Neural progenitor cell (in vitro differentiated cells): ENCODE measurements at regions not wholly inside any gene's neighbourhood (a gene's known extent, or its start where the extent isn't known, plus 50 kb on each side); places are given as distances from the start of the nearest gene placed in this dataset.

ENCODE experiments used
- DNase-seq: peaks from one replicate; pipeline ENCODE4 v3.0.0-alpha.2; 2016; ENCODE audit warnings: low spot score
- H2AFZ ChIP-seq: fragments of 200-600 bp; sonication (generic); replicated peaks from 2 replicates; pipeline ENCODE4 v1.6.1; 2016; ENCODE audit warnings: antibody characterized with exemption
- H3F3A ChIP-seq: fragments of 200-600 bp; sonication (generic); 2 replicates; pipeline ENCODE4 v1.6.1; 2016; ENCODE audit warnings: antibody characterized with exemption, low read depth
- H3K27ac ChIP-seq: fragments of 200-600 bp; sonication (generic); 2 replicates; pipeline ENCODE4 v1.5.1; 2016; ENCODE audit warnings: mild to moderate bottlenecking
- H3K27me3 ChIP-seq: fragments of 200-600 bp; sonication (generic); 2 replicates; pipeline ENCODE4 v1.6.1; 2016; ENCODE audit warnings: mild to moderate bottlenecking, moderate library complexity
- H3K36me3 ChIP-seq: fragments of 200-600 bp; sonication (generic); 2 replicates; pipeline ENCODE4 v1.5.1; 2016
- H3K4me1 ChIP-seq: fragments of 200-600 bp; sonication (generic); 2 replicates; pipeline ENCODE4 v1.6.1; 2016; ENCODE audit warnings: mixed run types
- H3K4me2 ChIP-seq: fragments of 200-600 bp; sonication (generic); 2 replicates; pipeline ENCODE4 v1.6.1; 2016
- H3K4me3 ChIP-seq: fragments of 200-600 bp; sonication (generic); 2 replicates; pipeline ENCODE4 v1.5.1; 2016
- H3K79me2 ChIP-seq: fragments of 200-600 bp; sonication (generic); 2 replicates; pipeline ENCODE4 v1.6.1; 2016; ENCODE audit warnings: low read depth
- H3K9ac ChIP-seq: fragments of 200-600 bp; sonication (generic); 2 replicates; pipeline ENCODE4 v1.6.1; 2016
- H3K9me3 ChIP-seq: fragments of 200-600 bp; sonication (generic); 2 replicates; pipeline ENCODE4 v1.5.1; 2016; ENCODE audit warnings: low read depth
- H4K20me1 ChIP-seq: fragments of 200-600 bp; sonication (generic); 2 replicates; pipeline ENCODE4 v1.6.1; 2016; ENCODE audit warnings: low read depth
- H3K27ac Mint-ChIP-seq: 3 replicates; pipeline ENCODE4 v1.8.0; 2021; ENCODE audit warnings: mixed read lengths
- H3K27me3 Mint-ChIP-seq: 2 replicates; pipeline ENCODE4 v1.8.0; 2022; ENCODE audit warnings: low read depth, mild to moderate bottlenecking, inconsistent platforms, moderate library complexity, mixed read lengths; ENCODE audit not compliant: insufficient read depth
- H3K36me3 Mint-ChIP-seq: 3 replicates; pipeline ENCODE4 v1.8.0; 2021; ENCODE audit warnings: mixed read lengths
- H3K4me1 Mint-ChIP-seq: 3 replicates; pipeline ENCODE4 v1.8.0; 2021; ENCODE audit warnings: mixed read lengths
- H3K4me3 Mint-ChIP-seq: 3 replicates; pipeline ENCODE4 v1.8.0; 2021; ENCODE audit warnings: mild to moderate bottlenecking, moderate library complexity, mixed read lengths
- H3K9me3 Mint-ChIP-seq: 3 replicates; pipeline ENCODE4 v1.8.0; 2020; ENCODE audit warnings: mixed read lengths
- EZH2 ChIP-seq: fragments of 200-600 bp; sonication (generic); IDR thresholded peaks from 2 replicates; pipeline ENCODE4 v1.6.1; 2017; ENCODE audit warnings: antibody characterized with exemption, mild to moderate bottlenecking, moderate library complexity
- EZH2phosphoT487 ChIP-seq: fragments of 200-600 bp; sonication (generic); IDR thresholded peaks from 2 replicates; pipeline ENCODE4 v1.6.1; 2017; ENCODE audit warnings: antibody characterized with exemption
- TF ChIP-seq, protein P1 (sequence below): fragments of 200-600 bp; sonication (generic); IDR thresholded peaks from 2 replicates; pipeline ENCODE4 v1.5.1; 2017; ENCODE audit warnings: antibody characterized with exemption, mild to moderate bottlenecking

DNA sequence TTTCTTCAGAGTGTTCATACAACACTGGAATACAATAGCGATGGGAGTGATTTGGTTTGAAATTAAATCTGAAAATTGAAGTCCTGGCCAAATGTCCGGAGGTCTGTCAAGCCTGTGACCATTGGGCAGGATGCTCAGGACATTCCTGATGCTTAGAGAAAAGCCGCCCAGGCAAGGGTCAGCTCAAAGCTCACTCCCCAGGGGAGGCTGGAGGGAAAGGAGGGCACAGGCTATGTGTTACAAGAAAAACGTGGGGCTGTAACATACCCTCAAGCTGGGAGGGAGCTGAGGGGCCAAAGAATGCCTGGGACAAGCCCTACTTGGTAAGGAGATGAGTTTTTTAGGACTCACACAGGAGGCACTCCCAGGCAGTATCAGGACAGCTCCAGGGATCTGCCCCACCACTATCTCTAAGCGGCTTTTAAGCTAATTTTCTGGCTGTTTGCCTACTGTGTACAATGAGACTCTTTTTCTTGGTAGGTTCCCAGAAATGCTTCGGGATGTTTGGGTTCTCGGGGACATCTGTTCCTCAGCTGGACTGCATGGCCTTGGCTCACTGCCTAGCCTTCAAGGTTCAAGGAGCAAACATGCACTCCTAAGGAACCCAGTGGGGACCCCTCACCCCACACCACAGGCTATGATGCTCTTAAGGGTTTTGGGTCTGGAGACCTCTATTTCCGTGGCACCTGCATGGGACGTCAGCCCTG is 500.1 kb downstream of the BRD1 start:
- H3K9me3 ChIP-seq, result no peaks in the 10 kb centered on the region
- no peak overlapping the region for H3K4me3 Mint-ChIP-seq
- H3K27ac ChIP-seq, result no peak overlapping the region
- H3F3A ChIP-seq, result no peaks in the 10 kb centered on the region
- no peaks in the 10 kb centered on the region for H3K4me1 Mint-ChIP-seq
- no peak for DNase-seq
- no peak overlapping the region for H3K4me2 ChIP-seq
- no peaks in the 10 kb centered on the region for H3K4me1 ChIP-seq
- H4K20me1 ChIP-seq, result no peaks in the 10 kb centered on the region
- no peak overlapping the region for H2AFZ ChIP-seq
- no peak overlapping the region for H3K9ac ChIP-seq
- TF ChIP-seq EZH2phosphoT487 (no peak), EZH2 (no peak)
- TF ChIP-seq, protein P1, sequence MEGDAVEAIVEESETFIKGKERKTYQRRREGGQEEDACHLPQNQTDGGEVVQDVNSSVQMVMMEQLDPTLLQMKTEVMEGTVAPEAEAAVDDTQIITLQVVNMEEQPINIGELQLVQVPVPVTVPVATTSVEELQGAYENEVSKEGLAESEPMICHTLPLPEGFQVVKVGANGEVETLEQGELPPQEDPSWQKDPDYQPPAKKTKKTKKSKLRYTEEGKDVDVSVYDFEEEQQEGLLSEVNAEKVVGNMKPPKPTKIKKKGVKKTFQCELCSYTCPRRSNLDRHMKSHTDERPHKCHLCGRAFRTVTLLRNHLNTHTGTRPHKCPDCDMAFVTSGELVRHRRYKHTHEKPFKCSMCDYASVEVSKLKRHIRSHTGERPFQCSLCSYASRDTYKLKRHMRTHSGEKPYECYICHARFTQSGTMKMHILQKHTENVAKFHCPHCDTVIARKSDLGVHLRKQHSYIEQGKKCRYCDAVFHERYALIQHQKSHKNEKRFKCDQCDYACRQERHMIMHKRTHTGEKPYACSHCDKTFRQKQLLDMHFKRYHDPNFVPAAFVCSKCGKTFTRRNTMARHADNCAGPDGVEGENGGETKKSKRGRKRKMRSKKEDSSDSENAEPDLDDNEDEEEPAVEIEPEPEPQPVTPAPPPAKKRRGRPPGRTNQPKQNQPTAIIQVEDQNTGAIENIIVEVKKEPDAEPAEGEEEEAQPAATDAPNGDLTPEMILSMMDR, result no peak
- H3K27ac Mint-ChIP-seq, result no peak overlapping the region
- H3K9me3 Mint-ChIP-seq, result peaks cover 19% of the 10 kb centered on the region
- H3K36me3 ChIP-seq, result no peaks in the 10 kb centered on the region
- no peak overlapping the region for H3K4me3 ChIP-seq
- no peaks in the 10 kb centered on the region for H3K79me2 ChIP-seq
- H3K27me3 ChIP-seq, result no peaks in the 10 kb centered on the region
- no peaks in the 10 kb centered on the region for H3K36me3 Mint-ChIP-seq
- peaks cover 10% of the 10 kb centered on the region for H3K27me3 Mint-ChIP-seq

DNA sequence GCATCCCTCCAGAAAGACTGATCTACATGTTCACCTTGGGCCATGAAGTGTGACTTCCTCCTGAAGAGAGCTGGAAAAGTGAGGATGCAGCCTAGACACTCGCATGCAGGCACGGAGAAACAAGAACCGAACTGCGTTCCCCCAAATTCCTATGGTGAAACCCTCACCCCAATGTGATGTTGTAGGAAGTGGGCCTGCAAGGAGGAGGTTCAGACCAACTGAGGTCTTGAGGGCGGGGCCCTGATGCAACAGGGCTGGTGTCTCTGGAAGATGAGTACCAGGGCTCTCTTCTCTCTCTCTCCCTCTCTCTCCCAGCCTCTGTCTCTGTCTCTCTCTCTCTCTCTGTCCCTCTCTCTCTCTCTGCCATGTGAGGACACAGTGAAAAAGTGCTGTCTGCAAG is 501.1 kb downstream of the BRD1 start:
- Histone ChIP-seq H3K36me3 (no peaks in the 10 kb centered on the region), H3K79me2 (no peaks in the 10 kb centered on the region), H3K4me1 (no peaks in the 10 kb centered on the region), H3K9ac (no peak overlapping the region), H2AFZ (no peak overlapping the region), H3K4me2 (no peak overlapping the region), H3K4me3 (no peak overlapping the region), H4K20me1 (no peaks in the 10 kb centered on the region), H3K27ac (no peak overlapping the region), H3K9me3 (no peaks in the 10 kb centered on the region), H3F3A (no peaks in the 10 kb centered on the region), H3K27me3 (no peaks in the 10 kb centered on the region)
- Mint-ChIP-seq H3K4me3 (no peak overlapping the region), H3K9me3 (peaks cover 19% of the 10 kb centered on the region), H3K36me3 (no peaks in the 10 kb centered on the region), H3K27ac (no peak overlapping the region), H3K4me1 (no peaks in the 10 kb centered on the region), H3K27me3 (peaks cover 10% of the 10 kb centered on the region)
- no peak for DNase-seq
- TF ChIP-seq EZH2, result no peak
- TF ChIP-seq, protein P1, result no peak
- TF ChIP-seq EZH2phosphoT487, result no peak

DNA sequence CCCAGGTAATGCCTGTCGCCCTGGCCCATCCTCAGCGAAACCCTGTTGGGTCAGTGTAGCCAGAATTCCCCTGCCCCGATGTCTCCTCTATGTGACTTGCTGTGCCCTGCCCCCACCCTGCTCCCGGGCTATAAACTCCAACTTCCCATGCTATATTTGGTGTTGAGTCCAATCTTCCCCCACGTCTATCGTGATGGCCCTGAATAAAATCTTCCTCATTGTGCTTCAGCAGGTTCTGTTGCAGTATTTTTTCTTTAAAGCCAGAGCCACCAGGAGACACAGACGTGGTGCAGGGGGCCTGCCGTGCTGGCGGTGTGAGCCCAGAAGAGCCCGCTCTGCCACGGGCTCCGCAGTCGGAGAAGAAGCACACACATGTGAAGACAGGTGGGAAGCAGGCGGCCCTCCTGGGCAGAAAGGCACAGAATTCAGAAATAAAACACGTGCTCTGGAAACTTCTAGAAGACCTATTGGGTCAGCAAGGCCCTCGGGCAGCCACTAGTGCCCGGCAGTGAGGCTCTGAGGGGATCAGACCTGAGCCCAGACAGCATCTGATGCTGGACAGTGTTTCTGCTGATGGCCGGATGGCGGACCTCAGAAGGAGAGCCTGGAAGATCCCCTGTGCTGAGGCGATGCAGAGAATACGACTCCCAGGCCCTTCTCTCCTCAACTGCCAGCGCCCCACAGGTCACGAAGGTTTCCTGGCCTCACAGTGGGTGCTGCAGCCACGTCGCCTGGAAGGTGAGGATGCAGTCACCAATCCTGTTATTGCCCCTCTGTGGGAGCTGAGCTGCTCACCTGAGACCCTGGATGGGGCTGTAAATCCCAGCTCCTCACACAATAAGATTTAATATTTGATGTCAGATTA is 501.9 kb downstream of the BRD1 start:
- Mint-ChIP-seq H3K36me3 (no peaks in the 10 kb centered on the region), H3K9me3 (peaks cover 19% of the 10 kb centered on the region), H3K27ac (peak overlapping the region; percentile 4), H3K4me3 (no peak overlapping the region), H3K27me3 (peaks cover 8% of the 10 kb centered on the region), H3K4me1 (no peaks in the 10 kb centered on the region)
- Histone ChIP-seq H3K9me3 (no peaks in the 10 kb centered on the region), H3K4me2 (no peak overlapping the region), H3K27ac (no peak overlapping the region), H3K27me3 (no peaks in the 10 kb centered on the region), H3F3A (no peaks in the 10 kb centered on the region), H3K9ac (no peak overlapping the region), H3K79me2 (no peaks in the 10 kb centered on the region), H3K4me1 (no peaks in the 10 kb centered on the region), H3K36me3 (no peaks in the 10 kb centered on the region), H2AFZ (no peak overlapping the region), H3K4me3 (no peak overlapping the region), H4K20me1 (no peaks in the 10 kb centered on the region)
- TF ChIP-seq, protein P1, result no peak
- TF ChIP-seq EZH2phosphoT487, result no peak
- no peak for TF ChIP-seq EZH2
- DNase-seq, result no peak
